ENCODE measurements at regions not wholly inside any gene's neighbourhood (a gene's known extent, or its start where the extent isn't known, plus 50 kb on each side); places are given as distances from the start of the nearest gene placed in this dataset.

- H3K9me3 Mint-ChIP-seq, result no peaks in the 10 kb centered on the region
- no peak overlapping the region for H3K27ac Mint-ChIP-seq
- H3K4me1 Mint-ChIP-seq, result no peaks in the 10 kb centered on the region
- ChIA-PET CTCF (no interaction called here), POLR2A (no interaction called here)
- H3K36me3 Mint-ChIP-seq (ENCODE audit: low read depth), result no peaks in the 10 kb centered on the region
- no peak overlapping the region for H3K4me3 Mint-ChIP-seq
- H3K27me3 Mint-ChIP-seq, result no peaks in the 10 kb centered on the region
- DNase-seq, result no peak
Measured at GRCh38 chr5:4921929-4922328, 218.2 kb upstream of the ADAMTS16 start.

DNA sequence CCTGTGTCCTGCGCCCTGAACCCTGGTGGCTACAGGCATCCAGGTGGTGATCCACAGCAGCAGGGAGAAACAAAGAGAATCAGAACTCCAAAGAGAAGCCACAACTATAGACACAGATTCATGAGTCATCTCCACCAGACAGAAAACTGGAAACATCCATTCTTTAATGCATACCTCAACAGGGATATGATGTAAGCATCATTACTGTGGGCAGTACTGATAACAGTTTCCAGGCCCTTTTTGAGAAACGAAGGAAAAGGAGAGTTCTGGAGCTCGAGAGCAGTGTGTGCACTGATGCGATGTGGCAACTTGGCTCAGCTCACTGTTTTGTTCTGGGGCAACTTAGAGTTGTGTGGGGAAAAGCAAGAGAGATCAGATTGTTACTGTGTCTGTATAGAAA, 215.6 kb upstream of the ADAMTS16 start:
- Mint-ChIP-seq H3K27me3 (no peaks in the 10 kb centered on the region), H3K36me3 (ENCODE audit: low read depth) (no peaks in the 10 kb centered on the region), H3K4me1 (no peaks in the 10 kb centered on the region), H3K27ac (no peak overlapping the region), H3K9me3 (no peaks in the 10 kb centered on the region), H3K4me3 (no peak overlapping the region)
- ChIA-PET CTCF (no interaction called here), POLR2A (no interaction called here)
- no peak for DNase-seq

DNA sequence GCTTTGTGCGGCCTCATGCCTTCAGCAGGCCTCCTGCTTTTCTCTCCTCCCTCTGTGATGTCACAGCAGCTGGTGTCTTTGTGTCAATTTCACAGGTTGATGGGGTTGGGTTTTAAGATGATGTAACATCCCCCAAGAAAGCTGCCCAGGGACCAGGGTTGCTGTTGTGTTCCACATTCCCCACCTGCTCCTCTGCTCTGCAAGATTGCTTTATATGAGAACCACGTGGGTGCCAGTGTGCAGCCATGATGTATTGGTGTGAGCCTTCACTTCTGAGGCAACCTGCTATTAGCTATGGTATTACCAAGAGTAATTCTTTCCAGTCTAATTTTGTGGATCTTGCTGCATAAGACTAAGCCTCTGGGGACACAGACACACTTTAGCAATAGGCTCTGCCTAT, 213.0 kb upstream of the ADAMTS16 start:
- CTCF ChIA-PET, result no interaction called here
- Mint-ChIP-seq H3K27me3 (no peaks in the 10 kb centered on the region), H3K4me1 (no peaks in the 10 kb centered on the region), H3K27ac (no peak overlapping the region), H3K36me3 (ENCODE audit: low read depth) (no peaks in the 10 kb centered on the region), H3K4me3 (no peak overlapping the region), H3K9me3 (no peaks in the 10 kb centered on the region)
- POLR2A ChIA-PET, result no interaction called here
- DNase-seq, result no peak

DNA sequence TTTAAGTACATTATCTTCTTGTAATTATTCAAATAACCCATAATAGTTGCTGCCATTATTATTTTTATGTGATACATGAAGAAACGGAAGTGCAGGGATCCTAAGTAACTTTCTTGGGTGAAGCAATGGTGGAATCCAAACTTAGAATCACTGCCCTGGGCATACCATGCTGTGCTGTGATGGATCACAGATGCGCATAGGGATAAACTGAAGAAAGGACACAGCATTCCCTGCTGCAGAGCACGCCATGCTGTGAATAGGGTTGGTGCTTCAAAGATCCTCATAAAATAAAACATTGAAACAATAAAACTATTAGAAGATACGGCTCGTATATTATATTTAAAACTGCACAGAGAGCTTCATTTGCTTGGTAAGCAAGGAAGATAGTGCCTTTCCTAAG, 211.7 kb upstream of the ADAMTS16 start:
- Mint-ChIP-seq H3K4me3 (no peak overlapping the region), H3K4me1 (no peaks in the 10 kb centered on the region), H3K27me3 (no peaks in the 10 kb centered on the region), H3K36me3 (ENCODE audit: low read depth) (no peaks in the 10 kb centered on the region), H3K27ac (no peak overlapping the region), H3K9me3 (no peaks in the 10 kb centered on the region)
- no peak for DNase-seq
- ChIA-PET POLR2A (no interaction called here), CTCF (no interaction called here)

- no peaks in the 10 kb centered on the region for H3K4me1 Mint-ChIP-seq
- CTCF ChIA-PET, result no interaction called here
- POLR2A ChIA-PET, result no interaction called here
Measured at GRCh38 chr5:4929092-4929655, 211.0 kb upstream of the ADAMTS16 start.

DNA sequence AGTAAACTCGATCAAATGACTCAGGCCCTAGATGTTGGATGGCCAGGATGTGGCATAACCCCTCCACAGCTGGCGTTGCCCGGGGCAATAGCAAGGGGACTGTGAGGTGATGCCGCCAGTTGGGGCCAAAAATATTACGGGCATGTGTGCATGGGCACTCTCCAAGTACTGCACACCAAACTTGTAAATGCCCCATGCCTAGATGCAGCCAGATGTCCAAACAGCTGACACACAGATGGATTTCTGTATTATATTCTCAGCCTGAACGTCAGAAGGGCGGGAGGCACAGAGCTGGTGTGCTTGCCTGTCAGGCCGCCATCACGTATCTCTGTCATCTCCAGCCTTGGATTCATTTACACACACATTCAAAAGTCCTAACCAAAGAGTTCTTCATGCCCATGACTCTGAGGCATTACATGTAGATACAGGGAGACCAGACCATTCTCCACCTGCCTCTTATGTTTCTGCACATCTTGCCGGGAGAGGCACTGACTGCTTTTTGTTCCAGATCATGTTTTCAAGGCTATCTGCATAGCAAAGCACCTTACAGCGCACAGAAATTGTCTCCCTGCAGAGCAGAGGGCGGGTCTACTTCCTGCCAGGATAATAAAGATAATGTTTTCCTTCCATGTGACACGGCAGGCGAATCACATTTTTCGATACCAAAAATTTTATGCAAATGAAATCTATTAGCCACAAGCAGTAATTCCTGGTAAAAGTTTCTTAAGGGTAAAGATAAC, 200.9 kb upstream of the ADAMTS16 start:
- POLR2A ChIA-PET, result no interaction called here
- CTCF ChIA-PET, result no interaction called here

More at GRCh38 chr5:4929092-4929655, 211.0 kb upstream of the ADAMTS16 start:
- no peaks in the 10 kb centered on the region for H3K36me3 Mint-ChIP-seq (ENCODE audit: low read depth)
- H3K4me3 Mint-ChIP-seq, result no peak overlapping the region
- no peak for DNase-seq
- no peaks in the 10 kb centered on the region for H3K27me3 Mint-ChIP-seq
- peaks cover 3% of the 10 kb centered on the region for H3K9me3 Mint-ChIP-seq
- H3K27ac Mint-ChIP-seq, result no peak overlapping the region

GRCh38 chr5:4941161-4941560, 199.0 kb upstream of the ADAMTS16 start:
- Mint-ChIP-seq H3K36me3 (ENCODE audit: low read depth) (no peaks in the 10 kb centered on the region), H3K27ac (no peak overlapping the region), H3K27me3 (no peaks in the 10 kb centered on the region), H3K9me3 (no peaks in the 10 kb centered on the region), H3K4me1 (no peaks in the 10 kb centered on the region), H3K4me3 (no peak overlapping the region)
- ChIA-PET POLR2A (interaction anchor here (0.7 kb wide), 1 partner anchor 85 kb away, joined by 3 read pairs; no protein-coding TSS in a partner anchor), CTCF (interaction anchor here (0.6 kb wide), 1 partner anchor 210 kb away, joined by 3 read pairs; no protein-coding TSS in a partner anchor)
- DNase-seq, result no peak

More for the DNA sequence above, 200.9 kb upstream of the ADAMTS16 start:
- no peaks in the 10 kb centered on the region for H3K27me3 Mint-ChIP-seq
- no peak for DNase-seq
- H3K9me3 Mint-ChIP-seq, result no peaks in the 10 kb centered on the region
- no peak overlapping the region for H3K4me3 Mint-ChIP-seq
- H3K4me1 Mint-ChIP-seq, result no peaks in the 10 kb centered on the region
- no peak overlapping the region for H3K27ac Mint-ChIP-seq
- H3K36me3 Mint-ChIP-seq (ENCODE audit: low read depth), result no peaks in the 10 kb centered on the region

DNA sequence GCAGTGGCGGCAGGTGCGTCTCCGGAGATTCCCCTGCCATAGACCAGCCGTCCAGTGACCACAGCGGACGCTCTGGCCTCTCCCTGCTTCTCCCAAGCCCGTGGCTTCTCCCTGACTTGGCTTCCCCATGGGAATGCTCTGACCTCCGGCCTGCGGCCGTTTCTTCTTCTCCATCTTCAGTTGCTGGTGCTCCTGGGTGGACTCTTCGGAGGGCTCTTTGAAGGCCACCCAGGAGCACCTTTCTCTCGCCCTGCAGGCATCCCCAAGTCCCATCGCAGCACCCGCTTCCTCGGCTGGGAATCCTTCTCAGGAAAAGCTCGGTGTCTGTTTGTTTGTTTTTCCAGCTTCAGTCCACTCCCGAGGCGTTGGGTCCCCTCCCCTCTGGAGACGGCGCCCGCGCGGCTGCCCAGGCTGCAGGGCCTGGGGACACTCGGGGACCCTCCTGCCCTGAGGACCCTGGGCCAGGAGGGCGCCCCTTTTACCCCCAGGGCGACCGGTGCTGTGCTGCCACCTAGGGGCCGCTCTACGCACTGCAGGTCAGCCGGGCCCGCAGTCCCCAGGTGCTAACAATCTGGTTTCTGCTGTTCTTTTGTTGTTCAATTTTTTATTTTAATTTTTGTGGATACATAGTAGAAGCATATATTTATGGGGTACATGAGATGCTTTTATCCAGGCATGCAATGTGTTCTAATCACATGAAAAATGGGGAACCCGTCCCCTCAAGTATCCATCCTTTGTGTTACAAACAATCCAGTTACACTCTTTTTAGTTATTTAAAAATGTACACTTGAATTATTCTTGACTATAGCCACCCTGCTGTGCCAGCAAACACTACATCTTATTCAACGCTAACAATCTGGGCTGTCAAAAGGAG, 197.9 kb upstream of the ADAMTS16 start:
- peak; percentile 12 for DNase-seq
- POLR2A ChIA-PET, result no interaction called here
- no peaks in the 10 kb centered on the region for H3K9me3 Mint-ChIP-seq

DNA sequence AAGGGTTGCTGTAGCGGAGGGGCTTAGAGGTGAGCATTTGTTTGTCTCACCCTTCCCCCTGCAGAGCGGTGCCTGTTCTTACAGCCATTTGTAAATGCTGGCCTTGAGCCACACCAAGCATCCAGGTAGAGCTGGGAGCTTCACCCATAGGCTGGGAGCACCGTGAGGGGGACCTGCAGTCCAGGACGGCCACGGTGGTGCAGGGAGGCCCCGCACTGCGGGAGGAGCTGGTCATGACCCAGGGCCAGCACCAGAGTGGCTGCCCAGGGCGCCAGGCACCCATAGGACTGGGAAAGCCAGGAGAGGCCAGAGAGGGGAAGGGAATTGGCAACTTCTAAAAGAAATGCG, 197.3 kb upstream of the ADAMTS16 start:
- no peaks in the 10 kb centered on the region for H3K9me3 Mint-ChIP-seq
- no peak for DNase-seq
- H3K27ac Mint-ChIP-seq, result no peak overlapping the region
- ChIA-PET POLR2A (no interaction called here), CTCF (no interaction called here)
- no peak overlapping the region for H3K4me3 Mint-ChIP-seq
- H3K27me3 Mint-ChIP-seq, result no peaks in the 10 kb centered on the region
- no peaks in the 10 kb centered on the region for H3K36me3 Mint-ChIP-seq (ENCODE audit: low read depth)
- no peaks in the 10 kb centered on the region for H3K4me1 Mint-ChIP-seq

More for the DNA sequence above, 197.9 kb upstream of the ADAMTS16 start:
- Mint-ChIP-seq H3K4me1 (no peaks in the 10 kb centered on the region), H3K27ac (no peak overlapping the region), H3K4me3 (no peak overlapping the region), H3K36me3 (ENCODE audit: low read depth) (no peaks in the 10 kb centered on the region), H3K27me3 (no peaks in the 10 kb centered on the region)
- CTCF ChIA-PET, result no interaction called here

GRCh38 chr5:4945296-4945695, 194.8 kb upstream of the ADAMTS16 start:
- no peak overlapping the region for H3K27ac Mint-ChIP-seq
- ChIA-PET CTCF (no interaction called here), POLR2A (no interaction called here)
- H3K4me1 Mint-ChIP-seq, result no peaks in the 10 kb centered on the region
- DNase-seq, result no peak
- no peak overlapping the region for H3K4me3 Mint-ChIP-seq
- no peaks in the 10 kb centered on the region for H3K36me3 Mint-ChIP-seq (ENCODE audit: low read depth)
- H3K27me3 Mint-ChIP-seq, result no peaks in the 10 kb centered on the region
- H3K9me3 Mint-ChIP-seq, result no peaks in the 10 kb centered on the region

DNA sequence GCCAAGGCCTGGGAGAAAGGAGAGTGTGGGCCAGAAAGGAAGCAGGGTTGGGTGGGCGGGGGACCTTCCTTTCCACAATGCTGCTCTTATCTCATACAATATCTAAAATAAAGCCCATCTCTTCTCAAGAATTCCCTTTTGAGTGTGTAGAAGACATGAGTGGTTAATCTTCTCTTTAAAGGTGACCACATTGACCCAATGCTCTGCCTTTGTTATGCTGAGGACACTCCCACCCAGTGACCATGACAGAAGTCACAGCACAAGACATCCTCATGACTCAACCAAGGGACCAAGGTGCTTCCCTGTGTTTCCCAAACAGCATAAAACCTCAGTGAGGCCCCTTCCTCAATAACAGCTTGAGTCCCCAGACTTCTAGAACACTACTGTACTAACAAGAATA, 193.0 kb upstream of the ADAMTS16 start:
- POLR2A ChIA-PET, result no interaction called here
- H3K36me3 Mint-ChIP-seq (ENCODE audit: low read depth), result no peaks in the 10 kb centered on the region
- H3K4me3 Mint-ChIP-seq, result no peak overlapping the region
- CTCF ChIA-PET, result no interaction called here
- no peaks in the 10 kb centered on the region for H3K9me3 Mint-ChIP-seq
- H3K27ac Mint-ChIP-seq, result no peak overlapping the region
- DNase-seq, result no peak
- H3K4me1 Mint-ChIP-seq, result no peaks in the 10 kb centered on the region
- H3K27me3 Mint-ChIP-seq, result no peaks in the 10 kb centered on the region

DNA sequence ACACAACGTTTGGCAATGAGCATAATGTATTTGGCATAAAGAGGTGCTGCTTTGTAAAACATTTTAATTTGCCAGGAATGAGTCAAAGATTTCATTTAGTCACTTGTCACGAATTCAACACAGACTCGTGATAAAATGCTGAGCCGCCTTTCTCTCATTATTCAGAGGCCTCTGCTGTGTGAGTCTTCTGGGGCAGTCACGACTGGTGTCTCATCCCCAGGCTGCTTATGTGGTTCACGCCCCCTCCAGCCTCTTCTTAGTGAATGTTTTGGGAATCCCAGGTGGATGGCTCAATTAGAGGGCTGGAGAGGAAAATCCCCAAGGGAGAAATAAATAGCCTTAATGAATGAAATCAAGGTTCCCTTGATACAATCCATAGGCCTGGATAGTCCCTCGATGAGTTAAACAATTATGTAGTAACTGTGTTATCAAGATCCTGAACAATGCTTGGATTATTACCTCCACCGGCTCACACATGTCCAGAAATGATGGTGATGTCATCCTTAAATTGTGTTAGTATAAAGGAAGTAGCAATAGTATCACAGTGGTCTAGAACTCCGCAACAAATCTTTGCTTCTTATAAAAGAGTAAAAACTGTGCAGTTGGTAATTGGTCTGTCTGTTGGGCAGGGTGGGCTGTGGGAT, 192.1 kb upstream of the ADAMTS16 start:
- H3K4me3 Mint-ChIP-seq, result no peak overlapping the region
- no peaks in the 10 kb centered on the region for H3K36me3 Mint-ChIP-seq (ENCODE audit: low read depth)
- H3K4me1 Mint-ChIP-seq, result no peaks in the 10 kb centered on the region
- CTCF ChIA-PET, result no interaction called here
- no peak for DNase-seq
- no peaks in the 10 kb centered on the region for H3K9me3 Mint-ChIP-seq
- no peaks in the 10 kb centered on the region for H3K27me3 Mint-ChIP-seq
- no peak overlapping the region for H3K27ac Mint-ChIP-seq
- POLR2A ChIA-PET, result no interaction called here

GRCh38 chr5:4949108-4949507, 191.0 kb upstream of the ADAMTS16 start:
- H3K4me3 Mint-ChIP-seq, result no peak overlapping the region
- POLR2A ChIA-PET, result no interaction called here

More at GRCh38 chr5:4949108-4949507, 191.0 kb upstream of the ADAMTS16 start:
- Mint-ChIP-seq H3K4me1 (no peaks in the 10 kb centered on the region), H3K9me3 (no peaks in the 10 kb centered on the region), H3K27me3 (no peaks in the 10 kb centered on the region), H3K36me3 (ENCODE audit: low read depth) (no peaks in the 10 kb centered on the region), H3K27ac (no peak overlapping the region)
- no peak for DNase-seq
- CTCF ChIA-PET, result no interaction called here
